Calu3 (cell line): ENCODE measurements at regions not wholly inside any gene's neighbourhood (a gene's known extent, or its start where the extent isn't known, plus 50 kb on each side); places are given as distances from the start of the nearest gene placed in this dataset.

ENCODE experiments used
- BruUV-seq: library from RNA; stranded (reverse); fragments of 400-500 nt; replicated peaks from 2 replicates; lab custom pipeline; 2021; lab: Mats Ljungman, UMichigan
- CTCF ChIA-PET: fragments of 300-600 bp; sonication (Branson Sonifier 250); formaldehyde crosslinking; loops from one replicate; lab custom pipeline; 2022; ENCODE audit warnings: antibody characterized with exemption; lab: Charles Lee
- DNase-seq: peaks from one replicate; pipeline ENCODE4 v3.0.0; 2022
- H3K27ac Mint-ChIP-seq: one replicate; pipeline ENCODE4 v1.8.0; 2022; ENCODE audit warnings: mixed read lengths; ENCODE audit not compliant: unreplicated experiment
- H3K27me3 Mint-ChIP-seq: one replicate; pipeline ENCODE4 v1.8.0; 2022; ENCODE audit warnings: mixed read lengths; ENCODE audit not compliant: unreplicated experiment
- H3K36me3 Mint-ChIP-seq: one replicate; pipeline ENCODE4 v1.8.0; 2022; ENCODE audit warnings: mild to moderate bottlenecking, moderate library complexity, mixed read lengths; ENCODE audit not compliant: insufficient read depth, unreplicated experiment
- H3K4me1 Mint-ChIP-seq: one replicate; pipeline ENCODE4 v1.8.0; 2022; ENCODE audit warnings: mild to moderate bottlenecking, low read depth, mixed read lengths; ENCODE audit not compliant: unreplicated experiment
- H3K4me3 Mint-ChIP-seq: one replicate; pipeline ENCODE4 v1.8.0; 2022; ENCODE audit warnings: mild to moderate bottlenecking, low read depth, moderate library complexity, mixed read lengths; ENCODE audit not compliant: unreplicated experiment
- H3K9me3 Mint-ChIP-seq: one replicate; pipeline ENCODE4 v1.8.0; 2022; ENCODE audit warnings: low read depth, mixed read lengths; ENCODE audit not compliant: unreplicated experiment
- intact Hi-C: fragments of 100-400 bp; cut with micrococcal nuclease; formaldehyde crosslinking; loops from one replicate; pipeline ENCODE4 v1.10.0; 2022; ENCODE audit not compliant: unreplicated experiment
- TF ChIP-seq, protein P1 (sequence below): fragments of 200-600 bp; IDR thresholded peaks from one replicate; pipeline ENCODE4 v1.8.0; 2022; ENCODE audit warnings: antibody characterized with exemption; ENCODE audit not compliant: unreplicated experiment

DNA sequence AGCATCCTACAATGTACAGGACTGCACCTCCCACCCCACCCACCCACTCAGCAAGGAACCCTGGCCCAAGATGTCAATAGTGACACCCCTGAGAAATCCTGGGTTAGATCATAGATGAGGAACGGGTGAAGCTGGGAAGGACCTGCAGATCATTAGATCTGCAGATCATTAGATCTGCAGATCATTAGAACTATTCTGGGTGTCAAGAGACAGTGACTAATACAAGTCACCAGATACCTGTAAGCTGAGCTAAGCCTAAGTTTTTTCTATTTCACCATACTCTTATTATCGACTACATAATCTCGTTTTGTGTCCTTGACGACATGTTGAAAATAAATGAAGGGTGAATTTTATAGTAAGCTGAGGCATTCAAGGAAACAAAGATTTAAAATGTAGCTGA is 325.7 kb downstream of the DUSP10 start:
- CTCF ChIA-PET, result interaction anchor here (0.7 to 1.4 kb wide), 2 partner anchors 24 to 1113 kb away, joined by 3 to 4 read pairs; no protein-coding TSS in a partner anchor
- TF ChIP-seq, protein P1, sequence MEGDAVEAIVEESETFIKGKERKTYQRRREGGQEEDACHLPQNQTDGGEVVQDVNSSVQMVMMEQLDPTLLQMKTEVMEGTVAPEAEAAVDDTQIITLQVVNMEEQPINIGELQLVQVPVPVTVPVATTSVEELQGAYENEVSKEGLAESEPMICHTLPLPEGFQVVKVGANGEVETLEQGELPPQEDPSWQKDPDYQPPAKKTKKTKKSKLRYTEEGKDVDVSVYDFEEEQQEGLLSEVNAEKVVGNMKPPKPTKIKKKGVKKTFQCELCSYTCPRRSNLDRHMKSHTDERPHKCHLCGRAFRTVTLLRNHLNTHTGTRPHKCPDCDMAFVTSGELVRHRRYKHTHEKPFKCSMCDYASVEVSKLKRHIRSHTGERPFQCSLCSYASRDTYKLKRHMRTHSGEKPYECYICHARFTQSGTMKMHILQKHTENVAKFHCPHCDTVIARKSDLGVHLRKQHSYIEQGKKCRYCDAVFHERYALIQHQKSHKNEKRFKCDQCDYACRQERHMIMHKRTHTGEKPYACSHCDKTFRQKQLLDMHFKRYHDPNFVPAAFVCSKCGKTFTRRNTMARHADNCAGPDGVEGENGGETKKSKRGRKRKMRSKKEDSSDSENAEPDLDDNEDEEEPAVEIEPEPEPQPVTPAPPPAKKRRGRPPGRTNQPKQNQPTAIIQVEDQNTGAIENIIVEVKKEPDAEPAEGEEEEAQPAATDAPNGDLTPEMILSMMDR, result no peak

GRCh38 chr1:221416723-221417122 is 325.2 kb downstream of the DUSP10 start:
- Mint-ChIP-seq H3K27me3 (no peaks in the 10 kb centered on the region), H3K4me3 (no peak overlapping the region), H3K9me3 (peaks cover 3% of the 10 kb centered on the region), H3K27ac (peak overlapping the region; percentile 86), H3K4me1 (peaks cover 45% of the 10 kb centered on the region), H3K36me3 (no peaks in the 10 kb centered on the region)
- TF ChIP-seq, protein P1, result no peak
- no TSS peak for BruUV-seq
- DNase-seq, result no peak
- intact Hi-C loops, result no loop called here
- CTCF ChIA-PET, result no interaction called here

More for the DNA sequence above, 325.7 kb downstream of the DUSP10 start:
- peaks cover 45% of the 10 kb centered on the region for H3K4me1 Mint-ChIP-seq
- H3K36me3 Mint-ChIP-seq, result no peaks in the 10 kb centered on the region
- H3K27me3 Mint-ChIP-seq, result no peaks in the 10 kb centered on the region
- H3K9me3 Mint-ChIP-seq, result peaks cover 3% of the 10 kb centered on the region
- H3K27ac Mint-ChIP-seq, result peak overlapping the region; percentile 86
- BruUV-seq, result no TSS peak
- intact Hi-C loops, result no loop called here
- no peak overlapping the region for H3K4me3 Mint-ChIP-seq
- no peak for DNase-seq

DNA sequence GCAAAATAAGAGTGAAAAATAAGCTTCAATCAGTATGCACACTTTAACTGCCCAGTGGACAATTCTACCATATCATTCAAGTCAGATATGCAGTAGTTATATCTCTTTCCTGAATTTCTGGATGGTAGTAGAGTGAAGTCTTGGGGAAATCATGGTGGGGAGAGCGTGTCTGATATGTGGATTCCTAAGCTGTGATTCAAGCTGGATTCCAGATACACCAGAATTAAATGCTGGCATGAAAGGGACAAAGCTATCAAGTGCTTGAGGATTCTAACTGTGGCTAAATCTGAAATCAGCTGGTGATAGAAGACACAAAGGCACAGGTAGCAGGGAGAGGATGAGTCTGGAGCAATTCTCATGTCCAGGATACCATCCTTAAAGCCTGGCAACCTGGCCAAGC is 323.5 kb downstream of the DUSP10 start:
- BruUV-seq, result no TSS peak
- intact Hi-C loops, result no loop called here
- H3K4me1 Mint-ChIP-seq, result peaks cover 45% of the 10 kb centered on the region
- no peak for DNase-seq
- TF ChIP-seq, protein P1, result no peak
- CTCF ChIA-PET, result no interaction called here
- peaks cover 3% of the 10 kb centered on the region for H3K9me3 Mint-ChIP-seq
- no peak overlapping the region for H3K4me3 Mint-ChIP-seq
- H3K27ac Mint-ChIP-seq, result no peak overlapping the region
- H3K27me3 Mint-ChIP-seq, result no peaks in the 10 kb centered on the region
- H3K36me3 Mint-ChIP-seq, result no peaks in the 10 kb centered on the region

- CTCF ChIA-PET, result interaction anchor here (0.6 kb wide), 1 partner anchor 27 kb away, joined by 4 read pairs; no protein-coding TSS in a partner anchor
- peak overlapping the region; percentile 70 for H3K27ac Mint-ChIP-seq
- H3K4me1 Mint-ChIP-seq, result peaks cover 45% of the 10 kb centered on the region
- no TSS peak for BruUV-seq
- intact Hi-C loops, result no loop called here
- peak; percentile 13 for DNase-seq
- no peak overlapping the region for H3K4me3 Mint-ChIP-seq
- TF ChIP-seq, protein P1, result no peak
- peaks cover 2% of the 10 kb centered on the region for H3K9me3 Mint-ChIP-seq
- no peaks in the 10 kb centered on the region for H3K27me3 Mint-ChIP-seq
- no peaks in the 10 kb centered on the region for H3K36me3 Mint-ChIP-seq
Observed at GRCh38 chr1:221419513-221420095, 322.3 kb downstream of the DUSP10 start.
